Neural cell (in vitro differentiated cells): ENCODE measurements at regions not wholly inside any gene's neighbourhood (a gene's known extent, or its start where the extent isn't known, plus 50 kb on each side); places are given as distances from the start of the nearest gene placed in this dataset.

Experiments used
- H2AFZ ChIP-seq: fragments of 200-600, 300-800 bp; sonication (generic), shearing (Covaris generic); 2 replicates; pipeline ENCODE4 v1.6.0; 2014; ENCODE audit warnings: low read depth, mild to moderate bottlenecking, antibody characterized with exemption, low read length, moderate library complexity
- H3F3A ChIP-seq: fragments of 200-600 bp; shearing (Covaris generic); 2 replicates; pipeline ENCODE4 v1.6.1; 2016; ENCODE audit warnings: mild to moderate bottlenecking, moderate library complexity, mixed read lengths, antibody characterized with exemption, low read length; ENCODE audit not compliant: insufficient read depth, poor library complexity, severe bottlenecking
- H3K27ac ChIP-seq: fragments of 200-600, 300-800 bp; sonication (generic), shearing (Covaris generic); 2 replicates; pipeline ENCODE4 v1.5.1; 2014; ENCODE audit warnings: mild to moderate bottlenecking, low read length, moderate library complexity
- H3K27me3 ChIP-seq: fragments of 300-800, 200-600 bp; sonication (generic), shearing (Covaris generic); 2 replicates; pipeline ENCODE4 v1.6.0; 2014; ENCODE audit warnings: mild to moderate bottlenecking, low read depth, low read length, moderate library complexity; ENCODE audit not compliant: insufficient read depth
- H3K36me3 ChIP-seq: fragments of 300-800, 200-600 bp; sonication (generic), shearing (Covaris generic); 2 replicates; pipeline ENCODE4 v1.5.1; 2014; ENCODE audit warnings: mild to moderate bottlenecking, antibody characterized with exemption, low read length, moderate library complexity; ENCODE audit not compliant: insufficient read depth
- H3K4me2 ChIP-seq: fragments of 300-800, 200-600 bp; sonication (generic), shearing (Covaris generic); 2 replicates; pipeline ENCODE4 v1.6.0; 2014; ENCODE audit warnings: mild to moderate bottlenecking, low read length
- H3K4me3 ChIP-seq: fragments of 300-800, 200-600 bp; sonication (generic), shearing (Covaris generic); 2 replicates; pipeline ENCODE4 v1.5.1; 2014; ENCODE audit warnings: mild to moderate bottlenecking, low read length, moderate library complexity
- H3K79me2 ChIP-seq: fragments of 200-600 bp; shearing (Covaris generic); replicated peaks from 2 replicates; pipeline ENCODE4 v1.6.0; 2014; ENCODE audit warnings: mild to moderate bottlenecking, low read length, moderate library complexity; ENCODE audit not compliant: insufficient read depth
- H3K9ac ChIP-seq: fragments of 300-800, 200-600 bp; sonication (generic), shearing (Covaris generic); 2 replicates; pipeline ENCODE4 v1.6.1; 2016; ENCODE audit warnings: mild to moderate bottlenecking, low read length, mixed read lengths
- H3K9me2 ChIP-seq: fragments of 200-600 bp; shearing (Covaris generic); 2 replicates; pipeline ENCODE4 v1.6.1; 2016; ENCODE audit warnings: mild to moderate bottlenecking, low read length, mixed read lengths; ENCODE audit not compliant: insufficient read depth
- H3K9me3 ChIP-seq: fragments of 200-600, 300-800 bp; sonication (generic), shearing (Covaris generic); 2 replicates; pipeline ENCODE4 v1.6.1; 2016; ENCODE audit warnings: mild to moderate bottlenecking, mixed run types, low read length, moderate library complexity, mixed read lengths
- H4K20me1 ChIP-seq: fragments of 200-600 bp; shearing (Covaris generic); 2 replicates; pipeline ENCODE4 v1.6.1; 2016; ENCODE audit warnings: mild to moderate bottlenecking, mixed run types; ENCODE audit not compliant: insufficient read depth
- EP300 ChIP-seq: fragments of 450-650 bp; conservative IDR thresholded peaks from 2 replicates; pipeline ENCODE4 v1.6.1; 2014; ENCODE audit warnings: antibody characterized with exemption, mild to moderate bottlenecking, moderate library complexity; ENCODE audit not compliant: poor library complexity, severe bottlenecking
- EZH2 ChIP-seq: fragments of 200-600, 300-800 bp; shearing (Covaris generic), sonication (generic); IDR thresholded peaks from 2 replicates; pipeline ENCODE4 v1.6.1; 2014; ENCODE audit warnings: antibody characterized with exemption, low read length, borderline replicate concordance, mild to moderate bottlenecking; ENCODE audit not compliant: insufficient read depth, poor library complexity, severe bottlenecking
- MXI1 ChIP-seq: fragments of 450-650 bp; conservative IDR thresholded peaks from 2 replicates; pipeline ENCODE4 v1.6.1; 2014; ENCODE audit warnings: antibody characterized with exemption, mild to moderate bottlenecking; ENCODE audit not compliant: poor library complexity, severe bottlenecking
- POLR2AphosphoS5 ChIP-seq: IDR thresholded peaks from 2 replicates; pipeline ENCODE4 v1.6.1; 2012
- RAD21 ChIP-seq: fragments of 450-650 bp; conservative IDR thresholded peaks from 2 replicates; pipeline ENCODE4 v1.6.1; 2014; ENCODE audit warnings: antibody characterized with exemption, mild to moderate bottlenecking, moderate library complexity
- REST ChIP-seq: IDR thresholded peaks from 2 replicates; pipeline ENCODE4 v1.6.1; 2012; ENCODE audit warnings: borderline replicate concordance
- SMC3 ChIP-seq: fragments of 450-650 bp; conservative IDR thresholded peaks from 2 replicates; pipeline ENCODE4 v1.6.1; 2014; ENCODE audit warnings: antibody characterized with exemption, mild to moderate bottlenecking, moderate library complexity; ENCODE audit not compliant: poor library complexity
- TAF1 ChIP-seq: IDR thresholded peaks from 2 replicates; pipeline ENCODE4 v1.6.1; 2012; ENCODE audit warnings: low read depth
- TF ChIP-seq, protein P1 (sequence below): fragments of 450-650 bp; IDR thresholded peaks from 2 replicates; pipeline ENCODE4 v1.5.1; 2014; ENCODE audit warnings: antibody characterized with exemption, mild to moderate bottlenecking, moderate library complexity; ENCODE audit not compliant: poor library complexity, severe bottlenecking

DNA sequence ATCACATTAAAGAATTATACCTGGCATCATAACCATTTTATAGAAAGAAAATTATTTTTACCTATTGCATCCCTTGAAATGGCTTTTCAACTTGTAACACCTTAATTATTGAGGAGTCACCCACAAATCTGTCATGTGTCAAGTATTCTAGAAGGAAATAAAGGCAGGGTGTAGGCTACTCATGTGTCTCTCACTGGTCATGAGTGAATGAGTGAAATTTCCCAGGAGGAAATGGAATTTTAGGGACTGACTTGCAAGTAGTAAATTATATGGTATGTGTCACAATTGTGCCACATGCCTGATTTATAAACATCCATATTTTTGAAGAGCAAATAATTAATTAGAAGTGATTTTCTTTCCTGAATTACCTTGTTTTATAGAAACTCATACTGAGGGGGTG is 310.5 kb upstream of the ADAMTS9 start:
- Histone ChIP-seq H2AFZ (no peak overlapping the region), H3K4me3 (no peak overlapping the region), H3K27me3 (no peaks in the 10 kb centered on the region), H3F3A (no peaks in the 10 kb centered on the region), H3K9me3 (no peaks in the 10 kb centered on the region), H3K27ac (no peak overlapping the region), H3K36me3 (no peaks in the 10 kb centered on the region), H3K79me2 (no peaks in the 10 kb centered on the region), H4K20me1 (no peaks in the 10 kb centered on the region), H3K4me2 (no peak overlapping the region), H3K9ac (no peak overlapping the region), H3K9me2 (no peaks in the 10 kb centered on the region)
- TF ChIP-seq SMC3 (no peak), RAD21 (no peak), EZH2 (no peak), POLR2AphosphoS5 (no peak), TAF1 (no peak), MXI1 (no peak), EP300 (no peak), REST (no peak)
- TF ChIP-seq, protein P1, sequence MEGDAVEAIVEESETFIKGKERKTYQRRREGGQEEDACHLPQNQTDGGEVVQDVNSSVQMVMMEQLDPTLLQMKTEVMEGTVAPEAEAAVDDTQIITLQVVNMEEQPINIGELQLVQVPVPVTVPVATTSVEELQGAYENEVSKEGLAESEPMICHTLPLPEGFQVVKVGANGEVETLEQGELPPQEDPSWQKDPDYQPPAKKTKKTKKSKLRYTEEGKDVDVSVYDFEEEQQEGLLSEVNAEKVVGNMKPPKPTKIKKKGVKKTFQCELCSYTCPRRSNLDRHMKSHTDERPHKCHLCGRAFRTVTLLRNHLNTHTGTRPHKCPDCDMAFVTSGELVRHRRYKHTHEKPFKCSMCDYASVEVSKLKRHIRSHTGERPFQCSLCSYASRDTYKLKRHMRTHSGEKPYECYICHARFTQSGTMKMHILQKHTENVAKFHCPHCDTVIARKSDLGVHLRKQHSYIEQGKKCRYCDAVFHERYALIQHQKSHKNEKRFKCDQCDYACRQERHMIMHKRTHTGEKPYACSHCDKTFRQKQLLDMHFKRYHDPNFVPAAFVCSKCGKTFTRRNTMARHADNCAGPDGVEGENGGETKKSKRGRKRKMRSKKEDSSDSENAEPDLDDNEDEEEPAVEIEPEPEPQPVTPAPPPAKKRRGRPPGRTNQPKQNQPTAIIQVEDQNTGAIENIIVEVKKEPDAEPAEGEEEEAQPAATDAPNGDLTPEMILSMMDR = no peak

GRCh38 chr3:64995857-64996551 is 308.2 kb upstream of the ADAMTS9 start:
- Histone ChIP-seq H2AFZ (no peak overlapping the region), H3K4me3 (no peak overlapping the region), H3K79me2 (no peaks in the 10 kb centered on the region), H3K4me2 (no peak overlapping the region), H3K36me3 (no peaks in the 10 kb centered on the region), H4K20me1 (no peaks in the 10 kb centered on the region), H3K27me3 (no peaks in the 10 kb centered on the region), H3K9me2 (no peaks in the 10 kb centered on the region), H3K9ac (no peak overlapping the region), H3K9me3 (no peaks in the 10 kb centered on the region), H3F3A (no peaks in the 10 kb centered on the region), H3K27ac (no peak overlapping the region)
- TF ChIP-seq EZH2 = no peak
- TF ChIP-seq, protein P1 = no peak
- no peak for TF ChIP-seq RAD21
